ENCODE measurements at regions not wholly inside any gene's neighbourhood (a gene's known extent, or its start where the extent isn't known, plus 50 kb on each side); places are given as distances from the start of the nearest gene placed in this dataset.

DNA sequence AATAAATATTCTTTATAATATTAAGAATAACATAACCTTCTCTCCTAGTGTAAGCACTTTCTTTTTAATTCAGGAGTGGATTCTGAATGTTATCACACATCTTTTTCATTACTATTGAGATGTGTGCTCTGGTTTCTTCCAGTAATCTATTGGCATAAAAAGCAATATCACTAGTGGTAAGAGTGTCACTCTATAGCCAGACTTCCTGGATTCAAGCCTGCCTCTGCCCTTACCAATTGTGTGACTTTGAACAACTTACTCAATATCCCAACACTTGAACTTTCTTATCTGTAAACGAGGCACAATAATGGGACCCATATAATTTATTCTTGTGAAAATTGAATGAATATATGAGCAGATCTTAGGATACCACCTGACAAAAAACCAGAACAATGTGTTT lies 71.0 kb downstream of the SEM1 start:
- H3K4me3 ChIP-seq (ENCODE audit: low read depth, low read length): no peak overlapping the region
- TF ChIP-seq, protein P1, sequence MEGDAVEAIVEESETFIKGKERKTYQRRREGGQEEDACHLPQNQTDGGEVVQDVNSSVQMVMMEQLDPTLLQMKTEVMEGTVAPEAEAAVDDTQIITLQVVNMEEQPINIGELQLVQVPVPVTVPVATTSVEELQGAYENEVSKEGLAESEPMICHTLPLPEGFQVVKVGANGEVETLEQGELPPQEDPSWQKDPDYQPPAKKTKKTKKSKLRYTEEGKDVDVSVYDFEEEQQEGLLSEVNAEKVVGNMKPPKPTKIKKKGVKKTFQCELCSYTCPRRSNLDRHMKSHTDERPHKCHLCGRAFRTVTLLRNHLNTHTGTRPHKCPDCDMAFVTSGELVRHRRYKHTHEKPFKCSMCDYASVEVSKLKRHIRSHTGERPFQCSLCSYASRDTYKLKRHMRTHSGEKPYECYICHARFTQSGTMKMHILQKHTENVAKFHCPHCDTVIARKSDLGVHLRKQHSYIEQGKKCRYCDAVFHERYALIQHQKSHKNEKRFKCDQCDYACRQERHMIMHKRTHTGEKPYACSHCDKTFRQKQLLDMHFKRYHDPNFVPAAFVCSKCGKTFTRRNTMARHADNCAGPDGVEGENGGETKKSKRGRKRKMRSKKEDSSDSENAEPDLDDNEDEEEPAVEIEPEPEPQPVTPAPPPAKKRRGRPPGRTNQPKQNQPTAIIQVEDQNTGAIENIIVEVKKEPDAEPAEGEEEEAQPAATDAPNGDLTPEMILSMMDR (IDR thresholded peaks at IDR 0.05; ENCODE audit: low read depth, low read length): no peak

DNA sequence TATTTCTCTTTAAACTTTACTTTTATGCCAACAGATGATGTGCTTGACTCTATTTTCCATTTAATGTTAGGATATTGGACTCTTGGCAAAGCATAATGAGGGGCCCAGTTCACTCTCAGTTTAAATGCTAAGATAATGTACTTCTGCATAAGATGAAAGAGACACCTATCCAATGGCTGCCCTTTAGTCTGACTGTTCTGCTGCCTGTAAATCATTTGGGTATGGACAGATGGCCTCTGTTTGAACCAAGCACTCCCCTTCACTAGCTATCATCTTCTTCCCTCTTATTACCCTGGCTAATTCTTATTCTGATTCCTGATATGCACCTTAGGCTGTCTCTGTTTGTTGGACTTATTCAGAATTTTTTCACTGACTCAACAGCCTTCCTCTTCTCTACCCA lies 72.1 kb downstream of the SEM1 start:
- TF ChIP-seq, protein P1 (IDR thresholded peaks at IDR 0.05; ENCODE audit: low read depth, low read length): no peak

DNA sequence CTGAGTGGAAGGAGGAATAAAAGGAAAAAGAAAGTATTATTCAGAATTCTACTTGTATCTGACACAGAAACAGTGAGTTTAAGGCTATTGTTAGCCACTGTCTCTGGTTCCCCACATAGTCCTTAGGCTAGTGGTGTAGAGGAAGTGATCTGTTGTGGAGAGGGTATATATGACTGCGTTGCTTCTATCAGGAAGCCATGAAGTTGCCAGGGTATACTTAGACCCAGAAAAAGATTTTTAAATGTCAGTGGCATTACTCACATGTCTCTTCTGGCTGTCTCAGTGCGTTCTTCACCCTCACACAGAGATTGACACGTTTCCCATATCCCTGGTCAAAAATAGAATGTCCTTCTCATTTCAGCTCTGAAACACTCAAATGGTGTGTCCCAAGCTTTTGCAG lies 72.7 kb downstream of the SEM1 start:
- TF ChIP-seq, protein P1 (IDR thresholded peaks at IDR 0.05; ENCODE audit: low read depth, low read length): no peak
- no peak overlapping the region for H3K4me3 ChIP-seq (ENCODE audit: low read depth, low read length)

More for the DNA sequence above, 72.1 kb downstream of the SEM1 start:
- H3K4me3 ChIP-seq (ENCODE audit: low read depth, low read length): no peak overlapping the region

DNA sequence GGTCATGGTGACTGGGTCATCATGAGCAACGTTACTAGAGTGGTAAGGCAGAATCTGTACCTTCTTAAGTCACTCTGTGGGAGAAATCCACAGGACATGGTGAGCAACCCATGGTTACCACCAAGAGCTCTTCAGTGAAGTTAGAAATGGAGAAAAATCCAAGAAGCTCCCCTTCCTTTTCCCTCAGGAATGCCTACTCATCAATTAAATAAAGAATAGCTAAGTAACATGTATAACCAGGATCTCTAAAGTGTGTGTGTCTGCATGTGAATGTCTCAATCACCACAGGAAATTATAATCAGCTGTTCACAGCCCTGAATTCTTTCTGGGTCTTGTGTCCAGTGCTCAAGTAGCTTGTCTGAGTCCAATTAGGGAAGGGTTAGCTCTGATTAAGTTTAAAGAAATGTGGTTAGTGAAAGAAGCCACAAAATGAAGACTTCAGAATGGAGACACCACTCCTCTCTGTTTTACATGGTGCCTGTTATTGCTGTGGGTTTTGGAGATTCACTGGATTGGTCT lies 73.2 kb downstream of the SEM1 start:
- TF ChIP-seq, protein P1 (IDR thresholded peaks at IDR 0.05; ENCODE audit: low read depth, low read length): no peak
- H3K4me3 ChIP-seq (ENCODE audit: low read depth, low read length): no peak overlapping the region

DNA sequence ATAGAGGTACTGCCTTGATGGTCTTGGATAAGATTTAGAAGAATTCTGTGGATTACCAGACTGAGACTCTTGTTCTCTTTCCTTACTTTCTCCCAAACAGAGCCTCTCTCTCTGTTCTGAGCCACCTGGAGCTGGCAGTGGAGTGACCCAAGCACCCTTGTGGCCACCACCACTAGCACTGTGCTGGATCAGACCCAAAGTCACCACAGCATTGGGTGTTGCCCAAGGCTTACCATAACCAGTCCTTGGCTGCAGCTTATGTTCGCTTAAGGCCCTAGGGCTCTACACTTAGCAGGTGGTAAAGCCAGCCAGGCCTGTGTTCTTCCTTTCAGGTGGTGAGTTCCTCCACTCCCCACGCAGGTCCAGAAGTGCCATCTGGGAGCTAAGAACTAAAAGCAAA lies 79.8 kb downstream of the SEM1 start:
- TF ChIP-seq, protein P1 (IDR thresholded peaks at IDR 0.05; ENCODE audit: low read depth, low read length): no peak
- H3K4me3 ChIP-seq (ENCODE audit: low read depth, low read length): no peak overlapping the region

DNA sequence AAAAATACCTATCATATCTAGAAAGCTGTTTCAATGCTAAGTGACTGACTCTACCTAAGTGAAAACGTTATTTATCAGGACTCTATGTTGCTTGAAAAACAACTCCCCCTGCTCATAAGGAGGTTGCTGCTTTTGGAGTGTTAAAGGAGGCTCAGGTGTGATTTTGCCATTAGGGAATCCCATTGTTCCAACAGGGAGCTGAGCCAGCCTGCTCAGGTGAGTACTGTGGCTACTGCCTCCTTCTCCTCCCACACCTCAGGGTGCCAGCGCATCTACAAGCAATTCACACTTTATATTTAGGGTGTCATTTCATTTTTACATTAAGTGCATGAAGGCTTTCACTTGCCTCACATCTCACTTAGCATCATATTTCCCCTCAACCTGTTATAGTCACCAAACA lies 84.7 kb downstream of the SEM1 start:
- H3K4me3 ChIP-seq (ENCODE audit: low read depth, low read length): no peak overlapping the region
- TF ChIP-seq, protein P1 (IDR thresholded peaks at IDR 0.05; ENCODE audit: low read depth, low read length): no peak

DNA sequence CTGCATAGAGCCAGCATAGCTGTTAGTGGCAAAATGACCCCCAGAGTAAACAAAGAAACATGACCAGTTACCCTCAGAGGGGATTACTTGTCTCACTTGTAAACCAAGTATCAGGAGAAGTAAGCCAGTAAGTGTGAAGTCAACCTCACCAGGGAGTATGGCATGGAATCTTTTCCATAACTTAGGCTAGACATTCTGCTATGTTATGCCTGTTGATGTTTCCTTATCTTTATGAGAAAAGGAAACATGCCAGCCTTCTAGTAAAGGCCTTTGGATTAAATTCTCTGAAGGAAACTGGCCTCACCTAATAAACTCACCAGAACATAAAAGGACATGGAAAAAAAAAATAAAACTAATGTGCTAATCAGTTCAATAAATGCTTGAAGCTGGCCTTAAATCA lies 87.7 kb downstream of the SEM1 start:
- no peak overlapping the region for H3K4me3 ChIP-seq (ENCODE audit: low read depth, low read length)
- TF ChIP-seq, protein P1 (IDR thresholded peaks at IDR 0.05; ENCODE audit: low read depth, low read length): no peak

All from WI38 (cell line).